Erythroblast (primary cell): ENCODE measurements at regions not wholly inside any gene's neighbourhood (a gene's known extent, or its start where the extent isn't known, plus 50 kb on each side); places are given as distances from the start of the nearest gene placed in this dataset.

Experiments
- GATA1 ChIP-seq: IDR thresholded peaks from 2 replicates; pipeline ENCODE4 v1.6.1; 2011; ENCODE audit warnings: low read depth, mild to moderate bottlenecking, control low read depth, low read length, moderate library complexity
- POLR2A ChIP-seq: IDR thresholded peaks from 2 replicates; pipeline ENCODE4 v1.6.1; 2011; ENCODE audit warnings: mild to moderate bottlenecking, low read length

DNA sequence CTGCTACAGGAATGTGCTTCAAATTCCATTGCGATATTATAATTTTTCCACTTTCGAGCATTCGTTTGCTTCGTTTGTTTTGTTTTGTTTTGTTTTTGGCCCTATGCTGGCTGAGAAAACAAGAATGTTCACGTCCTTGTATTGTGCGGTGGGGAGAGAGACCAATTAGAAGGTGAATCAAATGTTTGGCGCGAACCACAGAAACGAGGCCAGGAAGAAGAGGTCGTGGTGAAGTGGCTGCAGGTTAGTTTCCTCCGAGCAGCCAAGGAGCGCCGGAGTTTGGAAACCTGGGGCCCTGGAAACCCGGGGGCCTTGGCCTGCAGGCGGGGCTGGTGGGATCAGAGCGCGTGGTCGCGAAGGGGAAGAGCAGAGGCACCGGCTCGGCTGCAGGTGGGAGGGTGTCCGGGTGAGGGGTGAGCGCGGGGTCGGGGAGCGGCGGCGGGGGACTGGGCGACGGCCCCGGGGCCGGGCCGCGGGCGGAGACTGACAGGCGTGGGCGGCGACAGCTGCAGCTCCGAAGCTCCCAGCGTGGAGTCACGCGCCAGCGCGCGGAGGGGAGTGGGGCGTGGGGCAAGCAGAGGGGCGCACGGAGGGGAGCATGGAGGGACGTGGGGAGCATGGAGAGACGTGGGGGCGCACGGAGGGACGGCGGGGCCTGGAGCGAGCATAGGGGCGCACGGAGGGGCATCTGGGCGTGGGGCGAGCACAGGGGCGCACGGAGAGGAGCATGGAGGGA is 141.5 kb upstream of the PDE10A start:
- TF ChIP-seq POLR2A, result no peak
- no peak for TF ChIP-seq GATA1
